LNCaP clone FGC (cell line): ENCODE measurements at regions not wholly inside any gene's neighbourhood (a gene's known extent, or its start where the extent isn't known, plus 50 kb on each side); places are given as distances from the start of the nearest gene placed in this dataset.

ENCODE experiments used
- DNase-seq: peaks from one replicate; pipeline ENCODE4 v3.0.0-alpha.2; 2011; ENCODE audit warnings: low read depth
- H3K4me3 ChIP-seq: 2 replicates; pipeline ENCODE4 v1.5.1; 2011; ENCODE audit warnings: mild to moderate bottlenecking, low read depth, low read length, control low read depth
- TF ChIP-seq, protein P1 (sequence below): IDR thresholded peaks from 2 replicates; pipeline ENCODE4 v1.5.1; 2012; ENCODE audit warnings: mild to moderate bottlenecking; ENCODE audit not compliant: control insufficient read depth, insufficient read depth; ENCODE audit errors: extremely low read depth

DNA sequence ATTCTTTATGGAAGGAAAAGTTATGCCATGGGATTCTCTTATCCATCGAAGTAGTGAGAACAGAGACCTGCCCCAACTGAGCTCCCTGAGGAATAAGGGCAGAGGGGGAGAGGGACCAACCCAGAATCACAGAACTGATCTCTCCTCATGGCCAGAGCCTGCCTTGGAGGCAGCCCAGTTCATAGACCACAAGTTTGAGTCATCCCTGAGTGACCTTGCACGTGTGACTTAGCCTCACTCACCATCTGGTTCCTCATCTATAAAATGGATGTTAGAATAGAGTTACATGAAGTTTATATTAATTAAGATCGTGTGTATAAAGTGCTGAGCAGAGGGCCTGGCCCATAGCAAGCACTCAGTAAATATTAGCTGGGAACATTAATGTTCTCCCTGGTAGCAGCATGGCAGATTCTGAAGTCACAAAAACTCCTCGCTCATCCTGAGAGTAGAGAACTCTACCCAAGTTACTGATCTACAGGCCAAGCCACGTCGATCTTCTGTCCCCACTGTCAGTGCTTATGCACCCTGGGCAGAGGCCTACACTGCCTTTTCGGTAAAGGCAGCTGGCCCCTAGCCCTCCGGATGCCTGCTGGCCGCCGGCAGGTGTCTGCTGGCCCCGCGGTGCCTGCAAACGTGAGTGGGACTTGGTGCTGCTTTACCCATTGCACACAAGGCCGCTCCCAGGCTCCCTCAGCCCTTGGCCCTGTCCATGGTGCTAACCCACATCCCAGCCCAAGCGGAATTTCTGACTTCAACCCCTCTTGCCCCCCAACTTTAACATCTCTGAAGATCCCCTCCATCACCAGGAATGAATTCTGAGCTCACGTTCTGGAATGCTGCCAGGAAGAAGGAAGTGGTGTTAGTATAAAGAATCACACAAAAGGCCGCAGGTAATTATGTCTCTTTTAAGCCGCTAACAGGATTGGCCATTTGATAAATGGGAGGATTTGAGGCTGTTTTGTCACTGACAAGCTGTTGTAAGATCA, 61.1 kb upstream of the ARAP3 start:
- TF ChIP-seq, protein P1, sequence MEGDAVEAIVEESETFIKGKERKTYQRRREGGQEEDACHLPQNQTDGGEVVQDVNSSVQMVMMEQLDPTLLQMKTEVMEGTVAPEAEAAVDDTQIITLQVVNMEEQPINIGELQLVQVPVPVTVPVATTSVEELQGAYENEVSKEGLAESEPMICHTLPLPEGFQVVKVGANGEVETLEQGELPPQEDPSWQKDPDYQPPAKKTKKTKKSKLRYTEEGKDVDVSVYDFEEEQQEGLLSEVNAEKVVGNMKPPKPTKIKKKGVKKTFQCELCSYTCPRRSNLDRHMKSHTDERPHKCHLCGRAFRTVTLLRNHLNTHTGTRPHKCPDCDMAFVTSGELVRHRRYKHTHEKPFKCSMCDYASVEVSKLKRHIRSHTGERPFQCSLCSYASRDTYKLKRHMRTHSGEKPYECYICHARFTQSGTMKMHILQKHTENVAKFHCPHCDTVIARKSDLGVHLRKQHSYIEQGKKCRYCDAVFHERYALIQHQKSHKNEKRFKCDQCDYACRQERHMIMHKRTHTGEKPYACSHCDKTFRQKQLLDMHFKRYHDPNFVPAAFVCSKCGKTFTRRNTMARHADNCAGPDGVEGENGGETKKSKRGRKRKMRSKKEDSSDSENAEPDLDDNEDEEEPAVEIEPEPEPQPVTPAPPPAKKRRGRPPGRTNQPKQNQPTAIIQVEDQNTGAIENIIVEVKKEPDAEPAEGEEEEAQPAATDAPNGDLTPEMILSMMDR = no peak

DNA sequence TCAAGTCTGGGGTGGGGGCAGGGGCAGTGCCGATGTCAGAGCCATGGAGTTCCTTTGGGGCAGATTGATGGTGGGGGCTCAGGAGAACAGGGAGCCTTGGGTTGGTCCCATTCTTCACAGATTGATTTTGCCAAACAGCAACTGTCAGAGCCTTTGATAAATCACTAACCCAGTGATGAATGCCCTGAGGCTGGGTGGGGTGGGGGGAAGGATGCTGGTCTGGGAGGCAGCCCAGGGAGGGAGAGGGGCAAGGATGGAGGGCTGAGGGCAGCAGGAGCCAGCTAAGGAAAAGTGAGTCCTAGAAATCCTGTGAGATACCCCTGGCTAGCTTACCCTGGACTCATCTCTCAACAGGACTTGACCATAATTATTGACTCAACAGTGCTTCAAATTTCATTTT, 60.1 kb upstream of the ARAP3 start:
- TF ChIP-seq, protein P1 = no peak

More for the DNA sequence above, 61.1 kb upstream of the ARAP3 start:
- no peak for DNase-seq
- no peak overlapping the region for H3K4me3 ChIP-seq

DNA sequence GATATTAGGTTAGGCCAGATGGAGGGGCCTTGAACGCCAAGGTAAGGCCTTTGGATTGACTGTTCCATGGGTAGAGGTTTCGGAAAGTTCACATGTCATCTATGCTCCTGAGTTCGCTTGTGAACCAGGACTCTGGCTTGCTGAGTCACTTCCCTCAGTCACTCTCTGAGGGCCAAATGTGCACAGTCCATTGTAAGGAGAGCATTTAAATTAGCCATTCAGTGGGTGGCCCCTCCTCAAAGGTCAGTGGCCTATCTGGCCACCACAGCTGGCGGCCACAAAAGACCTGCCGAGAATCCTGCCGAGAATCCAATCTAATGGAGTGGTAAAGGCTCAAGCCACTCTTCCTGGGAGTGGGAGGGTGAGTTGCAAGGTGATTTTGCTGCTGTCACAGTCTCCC, 58.9 kb upstream of the ARAP3 start:
- no peak for DNase-seq
- TF ChIP-seq, protein P1 = no peak

More for the DNA sequence above, 60.1 kb upstream of the ARAP3 start:
- H3K4me3 ChIP-seq = no peak overlapping the region
- no peak for DNase-seq

DNA sequence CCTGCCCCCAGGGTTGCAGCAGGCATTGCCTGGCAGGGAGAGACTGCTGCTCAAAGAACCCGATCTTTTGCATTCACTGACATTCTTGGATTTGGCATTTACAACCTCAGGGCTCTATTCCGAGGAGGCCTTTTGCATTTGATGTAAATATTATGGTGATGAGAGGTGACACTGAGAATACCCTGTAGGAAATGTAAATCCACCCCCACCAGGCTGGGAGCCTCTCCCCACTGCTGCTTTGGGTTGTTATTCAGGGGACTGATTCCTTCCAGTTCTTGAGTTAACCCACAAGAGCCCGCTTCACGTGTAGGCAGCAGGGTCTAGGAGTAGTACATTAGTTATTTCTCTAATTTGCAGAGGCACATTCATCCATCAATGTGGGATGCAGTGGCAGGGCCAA, 55.5 kb upstream of the ARAP3 start:
- DNase-seq = no peak
- H3K4me3 ChIP-seq = no peak overlapping the region
- TF ChIP-seq, protein P1 = no peak

More for the DNA sequence above, 58.9 kb upstream of the ARAP3 start:
- no peak overlapping the region for H3K4me3 ChIP-seq

DNA sequence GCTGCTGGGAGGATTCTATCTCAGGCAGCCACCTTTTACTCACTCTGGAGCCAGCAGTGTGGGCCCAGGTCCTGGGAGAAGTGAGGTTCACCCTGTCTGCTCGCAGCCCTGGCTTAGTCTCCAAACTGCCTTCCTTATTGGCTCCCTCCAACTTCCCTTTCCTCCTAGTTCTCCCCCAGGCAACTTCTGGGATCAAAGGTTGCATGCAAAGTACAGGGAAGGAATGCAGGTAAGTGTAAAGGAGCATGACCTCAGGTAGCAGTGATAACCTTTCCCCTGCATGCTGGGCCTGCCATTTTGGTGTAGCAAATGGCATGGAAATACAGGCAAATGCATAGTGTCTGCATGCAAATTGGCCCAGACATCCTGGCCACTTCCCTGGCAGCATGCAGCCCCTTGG, 53.8 kb upstream of the ARAP3 start:
- H3K4me3 ChIP-seq = no peak overlapping the region
- no peak for DNase-seq
- TF ChIP-seq, protein P1 = no peak

DNA sequence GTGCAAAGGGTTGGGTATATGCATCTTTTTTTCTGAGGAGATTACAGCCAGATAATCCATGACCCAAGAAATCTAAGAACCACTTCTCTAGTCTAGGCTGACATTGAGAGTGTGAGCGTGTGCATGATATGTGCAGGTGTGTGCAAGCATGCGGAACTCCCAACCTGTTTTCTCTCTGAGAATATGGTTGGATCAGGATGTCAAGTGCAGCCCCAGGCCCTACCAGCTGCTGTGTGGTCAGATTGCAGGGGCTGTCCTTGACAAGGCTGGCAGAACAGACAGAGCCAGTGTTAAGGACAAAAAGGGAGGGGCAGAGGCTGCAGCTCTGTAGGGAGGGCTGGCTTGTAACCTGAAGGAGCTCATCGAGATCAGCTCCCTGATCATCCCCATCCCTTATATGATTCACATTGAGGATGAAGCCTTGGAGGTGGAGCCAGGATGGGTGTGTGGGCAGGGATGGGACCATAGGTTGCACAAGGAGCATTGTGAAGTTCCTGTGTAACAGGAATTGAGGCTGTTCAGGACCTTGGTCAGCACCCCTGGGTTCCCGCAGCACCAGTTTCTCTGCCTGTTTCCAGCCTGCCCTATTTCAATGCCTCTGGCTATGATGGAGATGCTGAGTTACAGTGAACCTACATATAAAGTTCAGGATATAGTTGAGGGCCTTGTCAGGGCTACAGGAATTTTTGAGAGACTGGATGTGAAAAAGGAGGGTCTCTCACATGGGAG, 52.6 kb upstream of the ARAP3 start:
- TF ChIP-seq, protein P1 = no peak
- no peak for DNase-seq
- no peak overlapping the region for H3K4me3 ChIP-seq
